ENCODE measurements at regions not wholly inside any gene's neighbourhood (a gene's known extent, or its start where the extent isn't known, plus 50 kb on each side); places are given as distances from the start of the nearest gene placed in this dataset.
A peak's percentile ranks its signal among the peaks of the same experiment; 100 is the strongest.

DNA sequence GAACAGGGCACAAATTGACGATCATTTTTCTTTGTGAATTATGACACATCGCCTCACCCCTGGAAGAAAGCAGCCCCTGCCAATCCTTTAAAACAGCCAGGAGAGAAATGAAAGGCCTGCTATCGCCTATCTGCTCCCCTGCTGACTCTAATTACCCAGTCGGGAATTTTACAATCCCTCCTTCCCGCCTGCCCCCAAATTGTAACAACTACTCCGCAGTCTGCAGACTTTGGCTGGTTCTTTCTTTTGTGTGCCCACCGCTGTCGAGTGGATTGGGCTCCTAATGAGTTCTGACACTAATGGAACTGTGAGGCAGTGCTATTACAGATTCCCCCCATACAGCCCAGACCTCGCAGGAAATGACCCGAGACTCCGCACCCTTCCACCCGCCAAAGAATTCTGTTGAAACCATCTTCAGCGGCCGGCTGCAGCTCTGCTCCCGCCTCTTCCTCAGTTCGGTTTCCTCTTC lies 281.2 kb upstream of the PARD3B start (continued):
- TF ChIP-seq, protein P1, sequence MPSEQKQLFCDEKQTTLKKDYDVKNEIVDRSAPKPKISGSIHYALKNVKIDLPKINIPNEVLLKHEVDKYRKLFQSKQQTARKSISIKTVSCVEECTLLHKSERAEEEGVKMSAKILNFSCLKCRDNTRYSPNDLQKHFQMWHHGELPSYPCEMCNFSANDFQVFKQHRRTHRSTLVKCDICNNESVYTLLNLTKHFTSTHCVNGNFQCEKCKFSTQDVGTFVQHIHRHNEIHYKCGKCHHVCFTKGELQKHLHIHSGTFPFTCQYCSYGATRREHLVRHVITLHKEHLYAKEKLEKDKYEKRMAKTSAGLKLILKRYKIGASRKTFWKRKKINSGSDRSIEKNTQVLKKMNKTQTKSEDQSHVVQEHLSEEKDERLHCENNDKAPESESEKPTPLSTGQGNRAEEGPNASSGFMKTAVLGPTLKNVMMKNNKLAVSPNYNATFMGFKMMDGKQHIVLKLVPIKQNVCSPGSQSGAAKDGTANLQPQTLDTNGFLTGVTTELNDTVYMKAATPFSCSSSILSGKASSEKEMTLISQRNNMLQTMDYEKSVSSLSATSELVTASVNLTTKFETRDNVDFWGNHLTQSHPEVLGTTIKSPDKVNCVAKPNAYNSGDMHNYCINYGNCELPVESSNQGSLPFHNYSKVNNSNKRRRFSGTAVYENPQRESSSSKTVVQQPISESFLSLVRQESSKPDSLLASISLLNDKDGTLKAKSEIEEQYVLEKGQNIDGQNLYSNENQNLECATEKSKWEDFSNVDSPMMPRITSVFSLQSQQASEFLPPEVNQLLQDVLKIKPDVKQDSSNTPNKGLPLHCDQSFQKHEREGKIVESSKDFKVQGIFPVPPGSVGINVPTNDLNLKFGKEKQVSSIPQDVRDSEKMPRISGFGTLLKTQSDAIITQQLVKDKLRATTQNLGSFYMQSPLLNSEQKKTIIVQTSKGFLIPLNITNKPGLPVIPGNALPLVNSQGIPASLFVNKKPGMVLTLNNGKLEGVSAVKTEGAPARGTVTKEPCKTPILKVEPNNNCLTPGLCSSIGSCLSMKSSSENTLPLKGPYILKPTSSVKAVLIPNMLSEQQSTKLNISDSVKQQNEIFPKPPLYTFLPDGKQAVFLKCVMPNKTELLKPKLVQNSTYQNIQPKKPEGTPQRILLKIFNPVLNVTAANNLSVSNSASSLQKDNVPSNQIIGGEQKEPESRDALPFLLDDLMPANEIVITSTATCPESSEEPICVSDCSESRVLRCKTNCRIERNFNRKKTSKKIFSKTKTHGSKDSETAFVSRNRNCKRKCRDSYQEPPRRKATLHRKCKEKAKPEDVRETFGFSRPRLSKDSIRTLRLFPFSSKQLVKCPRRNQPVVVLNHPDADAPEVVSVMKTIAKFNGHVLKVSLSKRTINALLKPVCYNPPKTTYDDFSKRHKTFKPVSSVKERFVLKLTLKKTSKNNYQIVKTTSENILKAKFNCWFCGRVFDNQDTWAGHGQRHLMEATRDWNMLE (tag by site-specific recombination; conservative IDR thresholded peaks at IDR 0.05; ENCODE audit: low read depth), result no peak
- TF ChIP-seq ZBTB17 (tag by site-specific recombination; IDR thresholded peaks at IDR 0.05) (0 out of 2 replicates have a peak, but pooled peaks have one; percentile 13), ZNF549 (tag by site-specific recombination; IDR thresholded peaks at IDR 0.05) (no peak), ZBTB8A (tag by site-specific recombination; IDR thresholded peaks at IDR 0.05) (peak; percentile 39; the same call in 1 of the 2 replicates), GLIS1 (tag by site-specific recombination; IDR thresholded peaks at IDR 0.05) (peak; percentile 75), BCL11A (tag by site-specific recombination; IDR thresholded peaks at IDR 0.05; ENCODE audit: low read depth) (no peak), ZNF658 (tag by site-specific recombination; IDR thresholded peaks at IDR 0.05) (no peak), ZNF404 (tag by site-specific recombination; IDR thresholded peaks at IDR 0.05) (no peak), ZNF184 (tag by site-specific recombination; IDR thresholded peaks at IDR 0.05) (no peak), ZNF433 (tag by site-specific recombination; IDR thresholded peaks at IDR 0.05; ENCODE audit: low read depth) (no peak), ZFP69B (tag by site-specific recombination; IDR thresholded peaks at IDR 0.05) (no peak), GLI4 (tag by site-specific recombination; IDR thresholded peaks at IDR 0.05) (no peak), ZNF112 (tag by site-specific recombination; IDR thresholded peaks at IDR 0.05) (no peak), ZNF366 (tag by site-specific recombination; conservative IDR thresholded peaks at IDR 0.05) (0 out of 2 replicates have a peak, but pooled peaks have one; percentile 29), ZNF777 (tag by site-specific recombination; IDR thresholded peaks at IDR 0.05; ENCODE audit: borderline replicate concordance) (no peak), FEZF1 (tag by site-specific recombination; IDR thresholded peaks at IDR 0.05) (peak; percentile 64), ZNF768 (tag by site-specific recombination; IDR thresholded peaks at IDR 0.05) (no peak), ZNF274 (IDR thresholded peaks at IDR 0.05; ENCODE audit: low read length) (no peak), ZNF274 (tag by site-specific recombination; IDR thresholded peaks at IDR 0.05; ENCODE audit: borderline replicate concordance) (no peak), ZBTB20 (tag by site-specific recombination; IDR thresholded peaks at IDR 0.05) (peak; percentile 40; the same call in 1 of the 2 replicates), ZNF37A (tag by site-specific recombination; IDR thresholded peaks at IDR 0.05) (no peak), HOXC10 (CRISPR knock-in tag; IDR thresholded peaks at IDR 0.05) (no peak), ZNF660 (tag by site-specific recombination; IDR thresholded peaks at IDR 0.05) (peak; percentile 36; the same call in 1 of the 2 replicates), ZNF571 (tag by site-specific recombination; IDR thresholded peaks at IDR 0.05) (no peak), ZNF335 (tag by site-specific recombination; conservative IDR thresholded peaks at IDR 0.05) (0 out of 2 replicates have a peak, but pooled peaks have one; percentile 21), KLF7 (tag by site-specific recombination; IDR thresholded peaks at IDR 0.05; ENCODE audit: borderline replicate concordance) (no peak), WT1 (tag by site-specific recombination; IDR thresholded peaks at IDR 0.05) (0 out of 2 replicates have a peak, but pooled peaks have one; percentile 12), ZNF664 (tag by site-specific recombination; IDR thresholded peaks at IDR 0.05) (no peak), YY1 (tag by site-specific recombination; IDR thresholded peaks at IDR 0.05) (0 out of 2 replicates have a peak, but pooled peaks have one; percentile 30), MZF1 (tag by site-specific recombination; IDR thresholded peaks at IDR 0.05; ENCODE audit: borderline replicate concordance) (peak; percentile 90), ZIC2 (tag by site-specific recombination; IDR thresholded peaks at IDR 0.05) (peak; percentile 84)
- TF ChIP-seq, protein P2, sequence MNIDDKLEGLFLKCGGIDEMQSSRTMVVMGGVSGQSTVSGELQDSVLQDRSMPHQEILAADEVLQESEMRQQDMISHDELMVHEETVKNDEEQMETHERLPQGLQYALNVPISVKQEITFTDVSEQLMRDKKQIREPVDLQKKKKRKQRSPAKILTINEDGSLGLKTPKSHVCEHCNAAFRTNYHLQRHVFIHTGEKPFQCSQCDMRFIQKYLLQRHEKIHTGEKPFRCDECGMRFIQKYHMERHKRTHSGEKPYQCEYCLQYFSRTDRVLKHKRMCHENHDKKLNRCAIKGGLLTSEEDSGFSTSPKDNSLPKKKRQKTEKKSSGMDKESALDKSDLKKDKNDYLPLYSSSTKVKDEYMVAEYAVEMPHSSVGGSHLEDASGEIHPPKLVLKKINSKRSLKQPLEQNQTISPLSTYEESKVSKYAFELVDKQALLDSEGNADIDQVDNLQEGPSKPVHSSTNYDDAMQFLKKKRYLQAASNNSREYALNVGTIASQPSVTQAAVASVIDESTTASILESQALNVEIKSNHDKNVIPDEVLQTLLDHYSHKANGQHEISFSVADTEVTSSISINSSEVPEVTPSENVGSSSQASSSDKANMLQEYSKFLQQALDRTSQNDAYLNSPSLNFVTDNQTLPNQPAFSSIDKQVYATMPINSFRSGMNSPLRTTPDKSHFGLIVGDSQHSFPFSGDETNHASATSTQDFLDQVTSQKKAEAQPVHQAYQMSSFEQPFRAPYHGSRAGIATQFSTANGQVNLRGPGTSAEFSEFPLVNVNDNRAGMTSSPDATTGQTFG (tag by site-specific recombination; IDR thresholded peaks at IDR 0.05; ENCODE audit: borderline replicate concordance), result no peak
- TF ChIP-seq, protein P3, sequence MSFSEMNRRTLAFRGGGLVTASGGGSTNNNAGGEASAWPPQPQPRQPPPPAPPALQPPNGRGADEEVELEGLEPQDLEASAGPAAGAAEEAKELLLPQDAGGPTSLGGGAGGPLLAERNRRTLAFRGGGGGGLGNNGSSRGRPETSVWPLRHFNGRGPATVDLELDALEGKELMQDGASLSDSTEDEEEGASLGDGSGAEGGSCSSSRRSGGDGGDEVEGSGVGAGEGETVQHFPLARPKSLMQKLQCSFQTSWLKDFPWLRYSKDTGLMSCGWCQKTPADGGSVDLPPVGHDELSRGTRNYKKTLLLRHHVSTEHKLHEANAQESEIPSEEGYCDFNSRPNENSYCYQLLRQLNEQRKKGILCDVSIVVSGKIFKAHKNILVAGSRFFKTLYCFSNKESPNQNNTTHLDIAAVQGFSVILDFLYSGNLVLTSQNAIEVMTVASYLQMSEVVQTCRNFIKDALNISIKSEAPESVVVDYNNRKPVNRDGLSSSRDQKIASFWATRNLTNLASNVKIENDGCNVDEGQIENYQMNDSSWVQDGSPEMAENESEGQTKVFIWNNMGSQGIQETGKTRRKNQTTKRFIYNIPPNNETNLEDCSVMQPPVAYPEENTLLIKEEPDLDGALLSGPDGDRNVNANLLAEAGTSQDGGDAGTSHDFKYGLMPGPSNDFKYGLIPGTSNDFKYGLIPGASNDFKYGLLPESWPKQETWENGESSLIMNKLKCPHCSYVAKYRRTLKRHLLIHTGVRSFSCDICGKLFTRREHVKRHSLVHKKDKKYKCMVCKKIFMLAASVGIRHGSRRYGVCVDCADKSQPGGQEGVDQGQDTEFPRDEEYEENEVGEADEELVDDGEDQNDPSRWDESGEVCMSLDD (tag by site-specific recombination; IDR thresholded peaks at IDR 0.05), result no peak

Measured in HEK293 (cell line).